Activated naive CD8-positive, alpha-beta T cell treated with anti-CD3 and anti-CD28 coated beads, Interleukin-2, amount 50 U/mL, for 24 hours (primary cell): ENCODE measurements at regions not wholly inside any gene's neighbourhood (a gene's known extent, or its start where the extent isn't known, plus 50 kb on each side); places are given as distances from the start of the nearest gene placed in this dataset.

ENCODE experiments used
- ATAC-seq: fragments of 150-1000 bp; cut with Tn5 transposase; one replicate; pipeline ENCODE4 v1.10.0; 2021
- DNase-seq: peaks from one replicate; pipeline ENCODE4 v3.0.0; 2021
- H3K27ac Mint-ChIP-seq: one replicate; pipeline ENCODE4 v1.8.0; 2021; ENCODE audit warnings: mild to moderate bottlenecking, mixed read lengths
- H3K27me3 Mint-ChIP-seq: one replicate; pipeline ENCODE4 v1.8.0; 2021; ENCODE audit warnings: mixed read lengths
- H3K36me3 Mint-ChIP-seq: one replicate; pipeline ENCODE4 v1.8.0; 2021; ENCODE audit warnings: low read depth, mixed read lengths
- H3K4me1 Mint-ChIP-seq: one replicate; pipeline ENCODE4 v1.8.0; 2021; ENCODE audit warnings: mixed read lengths
- H3K4me3 Mint-ChIP-seq: one replicate; pipeline ENCODE4 v1.8.0; 2021; ENCODE audit warnings: mild to moderate bottlenecking, moderate library complexity, mixed read lengths
- H3K9me3 Mint-ChIP-seq: one replicate; pipeline ENCODE4 v1.8.0; 2021; ENCODE audit warnings: mixed read lengths

- no peaks in the 10 kb centered on the region for H3K27me3 Mint-ChIP-seq
- H3K36me3 Mint-ChIP-seq, result no peaks in the 10 kb centered on the region
- no peaks in the 10 kb centered on the region for H3K4me1 Mint-ChIP-seq
- ATAC-seq (no peak), DNase-seq (no peak)
- peaks cover 16% of the 10 kb centered on the region for H3K9me3 Mint-ChIP-seq
- no peak overlapping the region for H3K27ac Mint-ChIP-seq
- H3K4me3 Mint-ChIP-seq, result no peak overlapping the region
These were observed 586.5 kb upstream of the IGFBP3 start for GRCh38 chr7:46507560-46507959.

GRCh38 chr7:46494441-46494840, 573.4 kb upstream of the IGFBP3 start:
- no peak overlapping the region for H3K4me3 Mint-ChIP-seq
- DNase-seq (no peak), ATAC-seq (no peak)
- H3K9me3 Mint-ChIP-seq, result peaks cover 33% of the 10 kb centered on the region
- H3K4me1 Mint-ChIP-seq, result no peaks in the 10 kb centered on the region
- H3K27me3 Mint-ChIP-seq, result no peaks in the 10 kb centered on the region
- H3K36me3 Mint-ChIP-seq, result no peaks in the 10 kb centered on the region
- no peak overlapping the region for H3K27ac Mint-ChIP-seq

GRCh38 chr7:46494028-46494427, 573.0 kb upstream of the IGFBP3 start:
- Mint-ChIP-seq H3K27ac (no peak overlapping the region), H3K4me3 (no peak overlapping the region), H3K27me3 (no peaks in the 10 kb centered on the region), H3K9me3 (peaks cover 33% of the 10 kb centered on the region), H3K4me1 (no peaks in the 10 kb centered on the region), H3K36me3 (no peaks in the 10 kb centered on the region)
- DNase-seq (no peak), ATAC-seq (no peak)

GRCh38 chr7:46493196-46493595, 572.1 kb upstream of the IGFBP3 start:
- no peak for ATAC-seq
- Mint-ChIP-seq H3K27me3 (no peaks in the 10 kb centered on the region), H3K27ac (no peak overlapping the region), H3K36me3 (no peaks in the 10 kb centered on the region), H3K4me3 (no peak overlapping the region), H3K4me1 (no peaks in the 10 kb centered on the region), H3K9me3 (peaks cover 27% of the 10 kb centered on the region)
- no peak for DNase-seq

GRCh38 chr7:46492466-46492865, 571.4 kb upstream of the IGFBP3 start:
- Mint-ChIP-seq H3K9me3 (peaks cover 27% of the 10 kb centered on the region), H3K4me1 (no peaks in the 10 kb centered on the region), H3K36me3 (no peaks in the 10 kb centered on the region), H3K4me3 (no peak overlapping the region), H3K27ac (no peak overlapping the region), H3K27me3 (no peaks in the 10 kb centered on the region)
- DNase-seq (no peak), ATAC-seq (no peak)

DNA sequence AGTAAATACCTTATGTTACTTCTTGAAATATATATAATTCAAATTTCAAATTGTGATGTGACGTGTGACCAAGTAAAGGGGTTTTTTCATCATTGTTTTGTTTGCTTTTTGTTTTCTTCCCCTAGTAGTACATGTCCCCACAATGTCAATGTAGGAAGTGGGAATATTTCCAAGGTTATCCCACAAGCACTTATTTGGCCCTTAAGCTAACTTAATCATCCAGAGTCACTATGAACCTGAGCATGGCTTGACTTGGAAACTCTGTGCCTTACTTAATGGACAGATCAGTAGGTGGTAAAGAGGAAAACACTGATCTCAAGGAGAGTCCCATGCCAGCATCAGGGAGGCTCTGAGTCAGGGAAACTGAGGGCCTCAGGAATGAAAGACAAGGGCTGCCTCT, 569.3 kb upstream of the IGFBP3 start:
- H3K27me3 Mint-ChIP-seq, result no peaks in the 10 kb centered on the region
- ATAC-seq (no peak), DNase-seq (no peak)
- peaks cover 20% of the 10 kb centered on the region for H3K9me3 Mint-ChIP-seq
- H3K4me1 Mint-ChIP-seq, result no peaks in the 10 kb centered on the region
- no peak overlapping the region for H3K4me3 Mint-ChIP-seq
- no peak overlapping the region for H3K27ac Mint-ChIP-seq
- no peaks in the 10 kb centered on the region for H3K36me3 Mint-ChIP-seq

DNA sequence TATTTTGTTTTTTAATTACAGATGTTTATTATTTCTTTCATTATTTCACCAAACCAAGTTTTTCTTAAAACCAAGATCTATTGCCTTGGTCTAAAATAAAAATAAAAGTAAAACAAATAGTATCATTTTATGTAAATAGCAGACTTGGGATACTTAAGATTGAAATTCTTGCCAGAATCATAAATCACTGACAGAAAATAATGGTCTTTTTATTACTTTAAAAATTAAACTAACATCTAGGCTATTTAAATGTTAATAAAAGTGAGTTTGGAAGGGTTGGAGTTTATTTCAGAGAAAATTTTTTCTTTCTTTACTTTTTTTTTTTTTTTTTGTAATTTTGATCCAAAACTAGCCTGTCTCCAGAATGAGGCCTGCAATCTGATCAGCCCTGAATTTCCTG, 568.0 kb upstream of the IGFBP3 start:
- no peak for ATAC-seq
- Mint-ChIP-seq H3K27me3 (no peaks in the 10 kb centered on the region), H3K4me3 (no peak overlapping the region), H3K27ac (no peak overlapping the region), H3K9me3 (peaks cover 13% of the 10 kb centered on the region), H3K36me3 (no peaks in the 10 kb centered on the region), H3K4me1 (no peaks in the 10 kb centered on the region)
- DNase-seq, result no peak

DNA sequence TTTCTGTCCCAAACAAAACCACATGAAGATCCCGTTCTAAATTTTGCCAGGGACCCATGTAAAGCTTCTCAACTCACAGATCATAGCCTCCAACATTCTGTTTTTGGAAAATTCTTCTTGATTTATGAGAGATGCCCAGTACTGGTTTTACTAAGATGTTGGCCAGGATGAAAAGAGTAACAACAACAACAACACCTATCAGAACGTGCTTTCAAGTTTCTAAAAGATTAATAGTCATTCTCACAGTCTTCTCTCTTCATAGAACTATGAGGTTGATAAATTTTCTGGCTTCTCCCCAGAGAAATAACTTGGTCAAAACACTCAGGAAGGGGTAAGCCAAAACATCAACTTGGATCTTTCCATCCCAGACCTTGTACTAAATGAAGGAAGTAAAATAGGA, 567.5 kb upstream of the IGFBP3 start:
- Mint-ChIP-seq H3K9me3 (peaks cover 12% of the 10 kb centered on the region), H3K4me3 (no peak overlapping the region), H3K36me3 (no peaks in the 10 kb centered on the region), H3K27ac (no peak overlapping the region), H3K4me1 (no peaks in the 10 kb centered on the region), H3K27me3 (no peaks in the 10 kb centered on the region)
- ATAC-seq (no peak), DNase-seq (no peak)

- H3K36me3 Mint-ChIP-seq, result no peaks in the 10 kb centered on the region
- no peak for ATAC-seq
- no peak overlapping the region for H3K27ac Mint-ChIP-seq
- no peak overlapping the region for H3K4me3 Mint-ChIP-seq
- H3K9me3 Mint-ChIP-seq, result peaks cover 4% of the 10 kb centered on the region
- no peaks in the 10 kb centered on the region for H3K27me3 Mint-ChIP-seq
- DNase-seq, result no peak
- H3K4me1 Mint-ChIP-seq, result no peaks in the 10 kb centered on the region
These were observed 565.5 kb upstream of the IGFBP3 start for GRCh38 chr7:46486256-46487206.

- peaks cover 4% of the 10 kb centered on the region for H3K9me3 Mint-ChIP-seq
- H3K27ac Mint-ChIP-seq, result no peak overlapping the region
- no peak overlapping the region for H3K4me3 Mint-ChIP-seq
- H3K27me3 Mint-ChIP-seq, result no peaks in the 10 kb centered on the region
- H3K4me1 Mint-ChIP-seq, result no peaks in the 10 kb centered on the region
- H3K36me3 Mint-ChIP-seq, result no peaks in the 10 kb centered on the region
- ATAC-seq, result no peak
- DNase-seq, result no peak
These were observed 564.5 kb upstream of the IGFBP3 start for GRCh38 chr7:46485481-46486065.

- Mint-ChIP-seq H3K9me3 (peaks cover 4% of the 10 kb centered on the region), H3K36me3 (no peaks in the 10 kb centered on the region), H3K27me3 (no peaks in the 10 kb centered on the region), H3K4me1 (no peaks in the 10 kb centered on the region), H3K27ac (no peak overlapping the region), H3K4me3 (no peak overlapping the region)
- ATAC-seq, result no peak
- no peak for DNase-seq
These were observed 563.8 kb upstream of the IGFBP3 start for GRCh38 chr7:46484906-46485305.

DNA sequence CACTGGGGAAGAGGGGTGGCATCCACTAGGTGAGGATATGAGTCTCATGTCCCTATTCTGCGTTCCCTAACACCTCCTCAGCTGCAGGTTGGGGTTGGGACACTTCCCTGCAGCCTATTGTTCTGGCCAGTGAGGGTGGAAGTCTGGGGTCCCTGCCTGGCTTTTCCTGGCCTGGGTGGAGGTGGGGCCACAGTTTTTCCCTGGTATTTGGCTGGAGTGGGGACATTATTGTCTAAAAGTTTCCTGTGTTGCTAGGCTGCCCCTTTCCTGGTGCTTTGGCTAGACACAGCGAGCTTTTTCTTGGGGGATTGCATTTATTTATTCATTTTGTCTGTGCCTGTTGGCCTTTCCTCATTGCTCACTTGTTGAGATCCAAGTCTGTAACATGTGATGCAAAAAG, 559.5 kb upstream of the IGFBP3 start:
- no peaks in the 10 kb centered on the region for H3K27me3 Mint-ChIP-seq
- DNase-seq (no peak), ATAC-seq (no peak)
- H3K9me3 Mint-ChIP-seq, result peaks cover 19% of the 10 kb centered on the region
- no peaks in the 10 kb centered on the region for H3K36me3 Mint-ChIP-seq
- H3K4me3 Mint-ChIP-seq, result no peak overlapping the region
- no peak overlapping the region for H3K27ac Mint-ChIP-seq
- H3K4me1 Mint-ChIP-seq, result no peaks in the 10 kb centered on the region

DNA sequence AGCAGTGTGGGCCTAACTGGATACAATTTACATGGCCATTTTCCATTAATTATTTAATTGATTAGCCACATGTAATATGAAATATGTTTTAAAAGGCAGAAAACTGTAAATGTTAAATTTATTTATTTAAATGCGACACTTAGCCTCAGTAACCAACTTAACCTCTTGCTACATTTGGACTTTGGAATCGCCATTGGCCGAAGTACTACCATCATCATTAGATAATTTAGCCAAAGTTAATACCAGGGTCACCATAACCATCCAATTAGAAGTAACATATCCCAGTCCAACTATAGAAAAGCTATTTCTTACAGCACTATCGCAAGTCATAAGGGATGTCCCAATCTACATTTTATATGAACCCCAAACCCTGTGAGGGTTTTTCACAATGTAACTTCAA, 558.6 kb upstream of the IGFBP3 start:
- H3K27ac Mint-ChIP-seq, result no peak overlapping the region
- peaks cover 23% of the 10 kb centered on the region for H3K9me3 Mint-ChIP-seq
- no peaks in the 10 kb centered on the region for H3K27me3 Mint-ChIP-seq
- no peaks in the 10 kb centered on the region for H3K4me1 Mint-ChIP-seq
- DNase-seq, result no peak
- no peak for ATAC-seq
- no peaks in the 10 kb centered on the region for H3K36me3 Mint-ChIP-seq
- no peak overlapping the region for H3K4me3 Mint-ChIP-seq

DNA sequence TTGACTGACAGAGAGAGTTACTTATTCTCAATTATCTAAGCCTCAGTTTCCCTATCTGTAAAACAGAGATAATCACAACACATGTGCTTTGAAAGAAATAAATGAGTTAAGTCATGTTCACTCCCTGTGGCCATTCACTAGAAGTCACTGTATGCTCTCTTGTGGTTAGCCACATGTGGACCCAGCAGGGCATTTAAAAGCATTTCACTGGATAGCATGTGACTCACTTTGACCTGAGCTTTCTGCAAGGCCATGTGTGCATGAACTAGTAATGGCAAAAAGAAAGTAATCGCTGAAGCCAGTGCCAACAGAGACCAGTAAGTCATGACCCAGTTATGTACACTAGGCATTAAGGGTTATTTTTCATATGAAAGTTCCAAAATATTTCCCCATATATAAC, 557.0 kb upstream of the IGFBP3 start:
- Mint-ChIP-seq H3K36me3 (no peaks in the 10 kb centered on the region), H3K4me1 (no peaks in the 10 kb centered on the region), H3K4me3 (no peak overlapping the region), H3K27ac (no peak overlapping the region), H3K9me3 (peaks cover 19% of the 10 kb centered on the region), H3K27me3 (no peaks in the 10 kb centered on the region)
- DNase-seq (no peak), ATAC-seq (no peak)

- H3K4me3 Mint-ChIP-seq, result no peak overlapping the region
- H3K27me3 Mint-ChIP-seq, result no peaks in the 10 kb centered on the region
- H3K9me3 Mint-ChIP-seq, result peaks cover 61% of the 10 kb centered on the region
- peaks cover 3% of the 10 kb centered on the region for H3K36me3 Mint-ChIP-seq
- H3K27ac Mint-ChIP-seq, result no peak overlapping the region
- H3K4me1 Mint-ChIP-seq, result no peaks in the 10 kb centered on the region
- ATAC-seq (no peak), DNase-seq (no peak)
These were observed 547.8 kb upstream of the IGFBP3 start for GRCh38 chr7:46468753-46469356.
